Lower lobe of right lung (tissue), 2 donors: ENCODE measurements at regions not wholly inside any gene's neighbourhood (a gene's known extent, or its start where the extent isn't known, plus 50 kb on each side); places are given as distances from the start of the nearest gene placed in this dataset.
A peak's percentile ranks its signal among the peaks of the same experiment; 100 is the strongest.

Source experiments
- ATAC-seq, 2 donors: fragments of 200-7000 bp; cut with Tn5 transposase; one replicate each; pipeline ENCODE4 v1.9.1; 2020 to 2022; ENCODE audit warnings: mild to moderate bottlenecking in 2 of 2, moderate library complexity in 2 of 2
- DNase-seq: peaks from one replicate; pipeline ENCODE4 v3.0.0-alpha.2; 2020
- H3K27ac ChIP-seq: fragments of 200-600 bp; one replicate; pipeline ENCODE4 v1.8.0; 2022
- H3K27me3 ChIP-seq: fragments of 200-600 bp; one replicate; pipeline ENCODE4 v1.8.0; 2022; ENCODE audit warnings: low read depth
- H3K36me3 ChIP-seq: fragments of 200-600 bp; one replicate; pipeline ENCODE4 v1.8.0; 2022; ENCODE audit warnings: mild to moderate bottlenecking
- H3K4me1 ChIP-seq: fragments of 200-600 bp; one replicate; pipeline ENCODE4 v1.8.0; 2022
- H3K4me3 ChIP-seq: fragments of 200-600 bp; one replicate; pipeline ENCODE4 v1.8.0; 2022; ENCODE audit warnings: mild to moderate bottlenecking
- H3K9me3 ChIP-seq: fragments of 200-600 bp; one replicate; pipeline ENCODE4 v1.8.0; 2022
- intact Hi-C: fragments of 100-400 bp; cut with DNase I; formaldehyde crosslinking; loops from one replicate; pipeline ENCODE4 v1.11.0; 2022
- TF ChIP-seq, protein P1 (sequence below): fragments of 200-600 bp; IDR thresholded peaks from one replicate; pipeline ENCODE4 v1.8.0; 2022; ENCODE audit warnings: antibody characterized with exemption, mild to moderate bottlenecking
- donor health status: DM: no; HTN: yes; CAD: no; lungs with severe emphysema.

DNA sequence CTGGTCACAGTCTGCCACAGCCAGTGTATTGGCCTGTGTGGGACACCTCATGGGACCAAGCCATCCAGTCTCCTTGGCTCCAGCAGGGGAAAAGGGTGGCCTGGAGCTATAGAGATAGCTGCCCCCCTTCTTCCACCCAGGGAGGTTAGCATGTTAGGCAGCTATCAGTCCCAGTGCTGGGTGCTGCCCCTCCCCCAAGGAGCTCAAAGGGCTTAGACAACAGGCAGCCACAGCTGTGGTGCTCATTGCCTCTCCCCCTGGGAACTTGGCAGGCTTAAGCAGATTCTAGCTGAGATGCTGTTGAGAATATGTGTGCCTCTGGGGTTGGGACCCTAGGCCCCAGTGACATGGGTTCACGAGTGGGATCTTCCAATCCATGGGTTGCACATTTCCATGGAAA is 226.0 kb upstream of the PTGER4 start:
- TF ChIP-seq, protein P1, sequence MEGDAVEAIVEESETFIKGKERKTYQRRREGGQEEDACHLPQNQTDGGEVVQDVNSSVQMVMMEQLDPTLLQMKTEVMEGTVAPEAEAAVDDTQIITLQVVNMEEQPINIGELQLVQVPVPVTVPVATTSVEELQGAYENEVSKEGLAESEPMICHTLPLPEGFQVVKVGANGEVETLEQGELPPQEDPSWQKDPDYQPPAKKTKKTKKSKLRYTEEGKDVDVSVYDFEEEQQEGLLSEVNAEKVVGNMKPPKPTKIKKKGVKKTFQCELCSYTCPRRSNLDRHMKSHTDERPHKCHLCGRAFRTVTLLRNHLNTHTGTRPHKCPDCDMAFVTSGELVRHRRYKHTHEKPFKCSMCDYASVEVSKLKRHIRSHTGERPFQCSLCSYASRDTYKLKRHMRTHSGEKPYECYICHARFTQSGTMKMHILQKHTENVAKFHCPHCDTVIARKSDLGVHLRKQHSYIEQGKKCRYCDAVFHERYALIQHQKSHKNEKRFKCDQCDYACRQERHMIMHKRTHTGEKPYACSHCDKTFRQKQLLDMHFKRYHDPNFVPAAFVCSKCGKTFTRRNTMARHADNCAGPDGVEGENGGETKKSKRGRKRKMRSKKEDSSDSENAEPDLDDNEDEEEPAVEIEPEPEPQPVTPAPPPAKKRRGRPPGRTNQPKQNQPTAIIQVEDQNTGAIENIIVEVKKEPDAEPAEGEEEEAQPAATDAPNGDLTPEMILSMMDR = no peak
- H3K27me3 ChIP-seq = no peaks in the 10 kb centered on the region
- H3K4me3 ChIP-seq = no peak overlapping the region
- H3K4me1 ChIP-seq = no peaks in the 10 kb centered on the region
- H3K27ac ChIP-seq = no peak overlapping the region
- H3K36me3 ChIP-seq = no peaks in the 10 kb centered on the region
- DNase-seq (no peak), ATAC-seq (no peak)
- no peaks in the 10 kb centered on the region for H3K9me3 ChIP-seq
- intact Hi-C loops = no loop called here

DNA sequence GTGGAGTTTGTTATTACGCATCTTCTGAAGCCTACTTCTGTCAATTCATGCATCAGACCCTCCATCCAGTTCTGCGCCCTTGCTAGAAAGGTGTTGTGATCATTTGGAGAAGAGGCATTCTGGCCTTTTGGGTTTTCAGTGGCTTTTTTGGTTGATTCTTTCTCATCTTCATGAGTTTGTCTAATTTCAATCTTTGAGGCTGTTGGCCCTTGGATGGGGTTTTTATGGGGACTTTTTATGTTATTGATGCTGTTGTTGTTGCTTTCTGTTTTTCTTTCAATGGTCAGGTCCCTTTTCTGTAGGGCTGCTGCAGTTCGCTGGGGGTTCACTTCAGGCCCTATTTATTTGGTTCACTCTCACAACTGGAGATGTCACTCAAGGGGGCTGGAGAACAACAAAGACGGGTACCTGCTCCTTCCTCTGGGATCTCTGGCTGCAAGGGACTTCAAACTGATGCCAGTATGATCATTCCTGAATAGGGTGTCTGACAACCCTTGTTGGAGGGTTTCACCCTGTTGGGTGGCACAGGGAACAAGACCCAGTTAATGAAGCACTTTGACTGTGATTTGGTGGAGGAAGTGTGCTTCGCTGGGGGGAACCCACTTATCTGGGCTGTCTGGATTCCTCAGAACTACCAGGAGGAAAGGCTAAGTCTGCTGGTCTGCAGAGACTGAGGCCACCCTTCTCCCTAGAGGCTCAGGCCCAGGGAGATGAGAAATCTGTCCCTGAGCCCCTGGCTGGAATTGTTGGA is 226.7 kb upstream of the PTGER4 start:
- TF ChIP-seq, protein P1 = no peak

DNA sequence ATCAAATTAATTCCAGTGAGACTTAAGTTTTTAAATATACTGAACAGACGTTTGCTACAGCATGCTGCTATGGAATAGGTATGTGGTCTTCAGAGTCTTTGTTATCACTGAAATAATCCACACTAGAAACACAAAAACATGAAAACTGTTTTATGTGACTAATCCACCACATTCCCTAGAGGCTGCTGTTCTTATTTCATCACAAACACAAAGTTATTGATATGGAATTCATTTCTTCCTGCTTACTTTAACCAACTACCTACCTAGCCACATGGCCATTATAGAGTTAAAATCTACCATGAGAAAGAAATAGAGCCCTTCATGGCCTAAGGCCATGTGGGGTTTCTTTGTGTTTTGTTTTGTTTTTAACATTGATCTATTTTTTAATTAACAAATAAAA is 232.3 kb upstream of the PTGER4 start:
- H3K27me3 ChIP-seq = no peaks in the 10 kb centered on the region
- H3K4me1 ChIP-seq = no peaks in the 10 kb centered on the region
- no peak overlapping the region for H3K27ac ChIP-seq
- ATAC-seq (no peak), DNase-seq (no peak)
- intact Hi-C loops = no loop called here
- no peak overlapping the region for H3K4me3 ChIP-seq
- H3K36me3 ChIP-seq = no peaks in the 10 kb centered on the region
- TF ChIP-seq, protein P1 = no peak
- H3K9me3 ChIP-seq = no peaks in the 10 kb centered on the region

More for the DNA sequence above, 226.7 kb upstream of the PTGER4 start:
- Histone ChIP-seq H3K27me3 (no peaks in the 10 kb centered on the region), H3K4me1 (no peaks in the 10 kb centered on the region), H3K27ac (no peak overlapping the region), H3K9me3 (no peaks in the 10 kb centered on the region), H3K4me3 (no peak overlapping the region), H3K36me3 (no peaks in the 10 kb centered on the region)
- intact Hi-C loops = no loop called here
- ATAC-seq (no peak), DNase-seq (no peak)

DNA sequence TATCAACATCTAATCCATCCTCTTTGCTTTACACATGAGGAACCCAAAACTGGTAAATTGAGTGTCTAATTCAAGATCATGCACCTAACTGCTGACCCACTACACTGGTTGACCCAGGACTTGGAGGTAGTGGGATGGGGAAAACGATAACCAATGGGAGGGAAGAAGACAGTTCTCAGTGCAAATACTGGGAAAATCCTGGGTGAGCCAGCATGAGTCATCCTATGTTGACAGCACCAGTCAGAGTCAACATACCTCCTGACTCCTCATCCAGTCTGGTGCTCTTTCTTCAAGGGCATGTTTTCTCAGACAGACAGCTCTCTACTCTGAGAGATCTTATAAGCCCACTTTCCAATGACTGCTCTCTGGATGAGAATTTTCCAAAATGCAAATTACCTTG is 232.8 kb upstream of the PTGER4 start:
- Histone ChIP-seq H3K4me3 (no peak overlapping the region), H3K27me3 (no peaks in the 10 kb centered on the region), H3K36me3 (no peaks in the 10 kb centered on the region), H3K27ac (no peak overlapping the region), H3K9me3 (no peaks in the 10 kb centered on the region), H3K4me1 (no peaks in the 10 kb centered on the region)
- TF ChIP-seq, protein P1 = no peak
- peak in 1 of 2 donors; percentile 45 for ATAC-seq
- DNase-seq = no peak
- intact Hi-C loops = no loop called here

DNA sequence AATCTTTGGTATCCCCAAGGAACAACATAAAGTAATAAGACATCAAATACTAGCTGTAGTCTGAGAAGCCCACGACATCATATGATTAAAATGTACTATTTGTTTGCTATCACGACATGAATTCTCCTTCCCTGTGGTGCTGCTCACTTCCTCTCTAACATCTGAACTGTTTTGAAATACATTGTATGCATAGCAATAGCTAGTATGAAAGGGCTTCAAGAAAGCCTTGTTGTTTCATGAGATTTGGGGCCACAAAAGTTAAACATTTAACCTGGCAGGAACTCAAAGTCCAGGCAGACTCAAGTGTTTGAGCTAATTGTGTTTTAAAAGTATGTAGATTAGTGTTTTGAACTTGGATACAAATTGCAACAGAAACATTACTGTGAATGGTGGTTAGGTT is 237.4 kb upstream of the PTGER4 start:
- H3K36me3 ChIP-seq = no peaks in the 10 kb centered on the region
- ATAC-seq (no peak), DNase-seq (no peak)
- intact Hi-C loops = no loop called here
- no peaks in the 10 kb centered on the region for H3K27me3 ChIP-seq
- H3K27ac ChIP-seq = no peak overlapping the region
- TF ChIP-seq, protein P1 = no peak
- H3K4me3 ChIP-seq = no peak overlapping the region
- H3K4me1 ChIP-seq = no peaks in the 10 kb centered on the region
- H3K9me3 ChIP-seq = no peaks in the 10 kb centered on the region
